Stimulated activated CD8-positive, alpha-beta memory T cell treated with anti-CD3 and anti-CD28 coated beads, Interleukin-4, amount 100 ng/mL, for 1 hour (primary cell): ENCODE measurements at regions not wholly inside any gene's neighbourhood (a gene's known extent, or its start where the extent isn't known, plus 50 kb on each side); places are given as distances from the start of the nearest gene placed in this dataset.
"Not testable (repeated sequence)": the region's sequence is repeated elsewhere in the genome, so short reads cannot be mapped to it uniquely, and the experiment has no call there.

ENCODE experiments used
- DNase-seq, 2 donors: peaks; one replicate each; pipeline ENCODE4 v3.0.0-alpha.2; 2020; ENCODE audit warnings: low read depth in 2 of 2, low spot score in 1 of 2

DNA sequence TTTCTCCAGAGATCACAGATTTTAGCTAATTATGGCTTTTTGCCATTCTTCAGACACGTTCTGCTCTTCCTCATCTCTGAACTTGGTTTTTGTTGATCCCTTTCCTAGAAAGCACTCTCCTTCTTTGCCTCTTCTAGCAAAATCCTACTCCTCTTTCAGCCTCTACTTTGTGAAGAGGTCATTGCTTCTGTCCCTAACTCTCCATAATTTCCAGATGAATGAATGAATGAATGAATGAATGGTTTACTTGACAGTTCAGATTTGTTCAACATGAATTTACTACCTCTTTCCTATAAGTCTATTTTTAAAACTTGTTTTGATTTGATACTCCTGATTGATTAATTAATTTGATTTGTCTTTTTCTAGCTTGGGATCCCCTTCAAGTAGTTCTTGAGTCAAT is 94.0 kb upstream of the IFNGR1 start:
- DNase-seq = no peak

DNA sequence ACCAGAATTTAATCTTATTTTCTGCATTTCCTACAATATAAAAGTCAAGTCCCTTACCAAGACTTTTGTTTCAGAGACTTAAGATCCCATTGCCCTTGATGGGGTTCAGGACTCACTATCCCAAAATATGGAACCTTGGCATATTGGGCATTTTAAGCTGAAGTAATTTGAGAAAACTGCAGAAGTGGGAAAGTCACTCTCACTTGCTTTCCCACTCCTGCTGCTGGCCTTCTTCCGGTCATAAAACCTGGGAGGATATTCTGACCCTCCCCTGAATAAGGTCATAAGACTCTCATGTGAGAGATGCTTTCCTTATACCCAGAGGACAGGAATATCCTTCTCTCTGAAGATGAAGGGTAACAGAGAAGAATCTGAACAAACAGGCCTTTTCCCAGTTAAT is 92.8 kb upstream of the IFNGR1 start:
- DNase-seq = no peak

DNA sequence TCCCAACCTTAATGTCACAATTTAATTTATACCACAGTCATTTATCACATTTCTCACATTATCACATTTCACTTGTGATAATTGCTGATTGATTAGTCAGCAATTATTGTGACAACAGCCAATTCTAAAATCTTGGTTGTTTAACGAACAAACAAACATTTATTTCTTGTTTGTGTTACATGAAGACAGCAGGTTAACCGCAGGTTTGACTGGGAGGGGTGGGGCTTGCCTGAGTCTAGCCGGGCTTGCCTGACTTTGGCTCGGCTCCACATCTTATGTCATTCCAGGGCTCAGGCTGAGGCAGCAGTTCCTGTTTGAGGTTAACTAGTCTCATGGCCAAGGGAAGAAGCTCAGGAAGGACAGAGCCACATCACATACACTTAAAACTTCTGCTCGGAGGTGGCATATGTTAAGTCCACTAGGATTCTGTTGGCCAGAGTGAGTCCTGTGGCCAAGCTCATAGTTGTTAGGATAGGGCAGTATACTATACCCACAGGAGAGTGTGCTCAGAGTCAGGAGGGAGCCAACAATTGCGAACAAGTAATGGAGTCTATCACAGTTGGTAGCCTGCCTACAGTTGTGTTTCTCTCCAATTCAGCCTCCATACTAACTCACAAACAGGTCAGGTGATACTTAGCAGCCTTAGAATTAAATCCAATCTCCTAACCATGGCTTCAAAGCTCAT is 90.0 kb upstream of the IFNGR1 start:
- no peak for DNase-seq

DNA sequence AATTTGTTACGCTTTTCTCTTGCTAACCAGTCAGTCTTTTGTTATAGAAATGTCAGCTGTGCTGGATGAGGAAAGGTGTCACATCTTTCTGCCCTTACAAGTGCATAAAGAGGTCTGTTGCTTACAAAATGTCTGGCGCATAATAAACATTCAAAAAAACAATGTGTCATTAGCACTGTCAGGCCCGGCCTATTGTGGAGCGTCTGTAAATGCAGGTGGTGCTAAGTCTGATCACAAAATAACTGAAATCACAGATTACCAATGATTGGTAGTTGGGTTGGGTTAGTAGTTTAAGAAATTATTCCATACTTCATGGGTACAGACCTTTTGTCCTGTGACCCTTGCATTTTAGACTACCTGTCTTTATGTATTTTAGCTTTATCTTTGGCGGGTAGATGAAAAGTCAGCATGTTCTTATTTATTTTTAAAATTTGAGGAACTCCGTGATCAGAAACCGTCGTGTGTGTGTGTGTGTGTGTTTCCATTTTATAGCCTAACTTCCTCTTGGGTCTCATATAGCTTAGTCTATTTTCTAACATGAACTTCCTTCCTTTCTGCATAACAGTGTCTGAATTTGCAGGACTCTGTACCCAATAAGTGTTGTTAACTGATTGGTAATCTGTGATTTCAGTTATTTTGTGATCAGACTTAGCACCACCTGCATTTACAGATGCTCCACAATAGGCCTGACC is 88.1 kb upstream of the IFNGR1 start:
- no peak for DNase-seq

DNA sequence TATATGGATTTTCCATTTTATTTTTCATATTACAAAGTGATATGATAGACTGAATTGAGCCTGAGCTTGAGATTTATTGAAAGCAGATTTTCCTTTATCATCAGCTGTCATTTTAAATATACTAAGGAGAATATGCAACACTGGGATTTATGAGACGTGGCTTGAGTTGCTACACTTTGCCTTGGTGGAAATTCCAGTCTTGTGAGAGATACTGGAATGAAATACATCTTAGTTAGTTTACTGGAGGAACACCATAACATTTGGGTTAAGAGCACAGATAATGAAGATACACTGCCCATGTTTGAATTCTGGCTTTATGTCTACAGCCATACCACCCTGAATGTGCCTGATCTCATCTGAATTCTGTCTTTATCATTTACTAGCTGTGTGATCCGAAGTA is 86.5 kb upstream of the IFNGR1 start:
- no peak for DNase-seq

DNA sequence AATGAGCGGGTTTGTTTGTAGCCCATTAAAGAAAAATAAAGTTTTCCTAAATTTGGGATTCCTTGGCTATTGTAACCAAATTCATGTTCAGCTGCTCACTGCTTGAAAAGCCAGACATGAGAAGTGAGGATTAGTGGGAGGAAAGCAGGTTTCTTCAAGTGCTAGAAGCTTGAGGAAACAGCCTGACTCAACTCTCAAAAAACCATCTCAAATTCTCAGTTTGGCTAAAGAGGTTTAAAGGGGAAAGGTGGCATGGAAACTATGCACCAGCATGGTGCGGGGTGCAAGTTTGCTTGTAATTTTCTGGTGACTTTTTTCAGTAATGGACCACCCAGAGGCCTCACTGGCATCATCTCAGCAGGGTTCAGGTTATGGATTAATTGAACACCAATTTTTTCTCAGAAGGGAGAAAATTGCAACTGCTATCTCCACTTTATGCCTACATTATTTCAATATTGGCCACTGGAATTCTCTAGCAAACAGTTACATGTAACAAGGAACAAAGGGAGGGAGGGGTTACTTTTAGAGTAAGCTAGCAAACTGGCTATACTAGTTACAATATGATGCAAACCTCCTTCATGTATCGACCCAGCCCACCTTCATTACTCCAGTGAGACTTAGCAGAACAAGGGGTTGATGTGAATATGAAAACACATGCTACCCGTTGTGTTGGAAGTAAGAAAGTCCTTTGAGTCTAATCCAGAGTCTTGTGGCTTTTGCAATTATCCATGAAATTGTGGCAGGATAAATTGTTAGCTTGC is 85.0 kb upstream of the IFNGR1 start:
- DNase-seq = no peak

DNA sequence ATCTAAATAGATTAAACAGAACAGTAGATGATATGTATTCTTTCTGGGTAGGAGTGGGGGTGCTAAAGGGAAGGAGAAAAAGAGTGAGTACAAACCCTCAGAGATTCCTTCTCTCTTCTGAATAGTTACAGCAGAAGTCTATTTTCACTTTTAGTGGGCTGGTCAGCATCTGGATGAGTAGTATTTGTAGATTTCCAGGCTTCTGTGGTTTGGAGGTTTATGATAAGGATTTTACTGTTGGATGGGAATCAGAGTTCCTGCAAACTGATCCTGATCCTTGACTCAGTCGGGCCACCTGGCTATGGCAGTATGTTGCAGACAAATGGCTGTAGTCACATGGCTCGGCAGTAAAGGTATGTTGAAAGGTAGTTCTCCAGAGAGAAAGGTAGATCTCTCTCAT is 84.3 kb upstream of the IFNGR1 start:
- DNase-seq = no peak

DNA sequence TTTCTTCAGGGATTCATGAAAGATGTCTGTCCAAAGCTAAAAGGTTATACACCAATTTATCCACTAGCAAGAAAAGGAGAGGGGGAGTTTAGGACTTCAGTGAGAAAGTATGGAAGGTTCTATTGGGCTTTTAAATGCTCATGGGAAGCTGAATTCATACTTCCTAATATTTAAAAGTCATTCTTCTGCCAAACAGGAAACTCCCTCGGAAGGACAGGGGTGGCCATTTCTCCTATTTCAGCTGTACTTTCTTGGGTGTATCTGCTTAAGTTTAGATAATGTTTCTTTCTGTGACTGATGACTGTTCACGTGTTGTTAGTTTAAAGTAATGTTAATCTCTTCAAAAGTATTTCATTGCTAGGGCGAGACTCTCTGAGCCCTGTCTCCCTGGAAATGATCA is 80.5 kb upstream of the IFNGR1 start:
- DNase-seq = no peak

DNA sequence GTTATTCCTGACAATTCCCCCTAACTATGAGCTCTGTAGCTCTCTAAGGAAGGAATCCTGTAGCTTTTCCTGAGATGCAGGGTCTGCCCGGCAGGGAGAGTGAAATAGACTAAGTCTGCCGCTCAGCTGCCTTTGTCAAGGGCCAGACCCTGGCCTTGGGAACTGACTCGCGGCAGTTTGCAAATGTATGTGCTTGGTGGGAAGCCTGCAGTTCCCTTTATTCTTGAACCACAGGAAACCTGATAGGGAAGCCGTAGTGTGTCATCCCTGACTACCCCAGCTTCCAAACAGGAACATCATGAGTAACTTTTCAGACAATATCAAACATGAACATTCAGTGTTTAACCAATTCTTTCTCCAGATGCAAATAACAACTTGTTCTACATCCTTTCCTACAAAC is 78.7 kb upstream of the IFNGR1 start:
- no peak for DNase-seq

DNA sequence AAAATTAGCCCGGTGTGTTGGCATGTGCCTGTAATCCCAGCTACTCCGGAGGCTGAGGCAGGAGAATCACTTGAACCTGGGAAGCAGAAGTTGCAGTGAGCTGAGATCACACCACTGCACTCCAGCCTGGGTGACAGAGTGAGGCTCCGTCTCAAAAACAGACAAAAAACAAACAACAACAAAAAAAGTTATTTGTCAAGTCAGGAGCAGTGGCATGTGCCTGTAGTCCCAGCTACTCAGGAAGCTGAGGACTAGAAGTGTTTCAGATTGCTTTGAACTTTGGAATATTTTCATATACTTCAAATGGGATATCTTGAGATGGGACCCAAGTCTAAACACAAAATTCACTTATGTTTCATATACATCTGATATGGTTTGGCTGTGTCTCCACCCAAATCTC is 73.1 kb upstream of the IFNGR1 start:
- DNase-seq = not testable (repeated sequence)

DNA sequence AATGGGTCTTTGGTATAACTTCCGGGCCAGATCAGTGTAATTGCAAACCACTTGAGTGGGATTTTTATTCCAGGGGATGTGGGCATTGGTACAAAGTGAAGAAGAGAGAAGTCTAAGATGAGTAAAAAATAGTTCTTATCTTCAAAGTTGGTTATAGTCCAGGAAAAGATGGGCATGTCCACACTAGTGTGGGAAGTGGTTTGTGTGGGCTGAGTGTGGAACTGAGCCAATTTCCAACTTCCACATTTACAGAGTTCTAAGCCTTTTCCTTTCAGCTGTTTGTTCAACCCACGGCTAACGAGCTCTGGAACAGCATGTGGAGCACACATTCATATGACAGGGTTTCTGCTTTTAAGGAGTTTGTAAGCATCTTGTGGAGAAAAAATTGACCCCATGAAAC is 72.3 kb upstream of the IFNGR1 start:
- no peak for DNase-seq

DNA sequence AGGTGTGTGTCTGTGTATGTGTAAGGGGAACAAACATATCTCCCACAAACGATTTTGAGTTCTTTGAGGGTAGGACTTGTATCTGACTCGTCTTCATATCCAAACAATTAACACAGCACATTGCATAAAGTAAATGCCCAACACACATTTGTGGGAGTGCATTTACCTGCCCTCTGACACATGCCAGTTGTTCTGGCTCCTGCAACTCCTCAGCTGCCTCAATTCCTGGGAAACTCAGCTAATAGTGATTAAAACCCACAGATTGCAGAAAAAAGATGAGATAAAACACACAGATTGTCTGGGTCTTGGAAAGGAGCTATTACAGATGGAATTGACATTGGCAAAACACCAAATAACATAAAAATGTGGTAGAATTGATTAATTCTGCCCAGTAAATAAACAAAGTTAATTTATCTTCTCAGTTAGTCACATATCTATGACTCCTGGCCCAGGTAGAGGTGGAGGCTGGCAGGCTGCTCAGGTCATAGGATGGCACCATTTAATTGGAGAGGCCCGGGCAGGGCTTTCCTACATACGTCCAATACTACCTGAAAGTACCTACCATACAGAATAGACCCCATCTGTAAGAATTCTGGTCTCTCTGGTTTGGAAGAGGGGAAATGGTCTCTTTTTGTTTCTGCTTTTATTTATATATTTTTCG is 71.5 kb upstream of the IFNGR1 start:
- DNase-seq = no peak

DNA sequence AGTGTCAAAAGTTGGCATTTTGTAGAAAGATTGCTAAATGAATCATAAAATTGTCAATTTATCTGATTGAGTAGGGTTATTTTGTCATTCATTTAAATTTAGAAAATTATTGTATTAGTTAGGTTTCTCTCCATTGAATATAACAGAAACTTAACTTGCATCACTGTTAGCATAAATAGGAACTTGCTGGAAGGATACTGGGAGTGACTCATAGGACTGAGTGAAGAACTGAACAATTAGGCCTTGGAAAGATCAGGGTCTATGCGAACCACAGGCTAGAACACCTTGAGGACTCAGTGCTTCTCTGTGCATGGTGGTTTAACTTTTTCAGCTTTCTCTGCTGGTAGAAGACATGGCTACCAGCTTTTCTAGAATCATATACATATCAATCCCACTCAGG is 67.7 kb upstream of the IFNGR1 start:
- no peak for DNase-seq

DNA sequence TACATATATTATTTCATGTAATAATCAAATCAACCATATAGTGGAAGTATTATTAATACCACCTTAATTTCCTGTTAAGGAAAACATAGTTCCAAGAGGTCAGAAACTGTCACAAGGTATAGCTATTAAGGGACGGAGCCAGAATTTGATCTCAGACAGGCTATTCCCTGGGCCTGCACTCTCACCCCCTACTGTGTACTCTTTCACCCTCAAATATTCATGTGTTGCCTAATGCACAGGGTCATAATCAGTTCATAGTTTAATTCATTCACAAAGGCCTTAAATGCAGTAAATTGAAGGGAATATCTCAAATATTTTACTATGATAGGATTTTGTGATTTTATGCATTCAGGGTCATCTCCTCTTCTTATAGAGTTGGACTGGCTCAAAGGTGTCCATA is 67.2 kb upstream of the IFNGR1 start:
- DNase-seq = no peak

DNA sequence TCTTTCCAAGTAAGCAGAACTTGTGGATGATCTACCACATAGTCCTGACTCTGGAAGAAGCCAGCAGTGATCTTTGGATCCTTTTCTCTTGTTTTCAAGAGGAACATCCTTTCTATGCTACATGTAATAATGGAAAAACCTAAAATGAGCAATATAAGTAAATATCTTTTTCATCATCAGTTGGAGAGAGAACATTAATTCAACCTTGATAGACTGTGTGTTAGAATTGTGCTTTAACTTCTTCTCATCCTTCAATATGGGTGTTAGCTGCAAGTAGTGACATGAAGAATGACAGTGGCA is 65.6 kb upstream of the IFNGR1 start:
- no peak for DNase-seq

DNA sequence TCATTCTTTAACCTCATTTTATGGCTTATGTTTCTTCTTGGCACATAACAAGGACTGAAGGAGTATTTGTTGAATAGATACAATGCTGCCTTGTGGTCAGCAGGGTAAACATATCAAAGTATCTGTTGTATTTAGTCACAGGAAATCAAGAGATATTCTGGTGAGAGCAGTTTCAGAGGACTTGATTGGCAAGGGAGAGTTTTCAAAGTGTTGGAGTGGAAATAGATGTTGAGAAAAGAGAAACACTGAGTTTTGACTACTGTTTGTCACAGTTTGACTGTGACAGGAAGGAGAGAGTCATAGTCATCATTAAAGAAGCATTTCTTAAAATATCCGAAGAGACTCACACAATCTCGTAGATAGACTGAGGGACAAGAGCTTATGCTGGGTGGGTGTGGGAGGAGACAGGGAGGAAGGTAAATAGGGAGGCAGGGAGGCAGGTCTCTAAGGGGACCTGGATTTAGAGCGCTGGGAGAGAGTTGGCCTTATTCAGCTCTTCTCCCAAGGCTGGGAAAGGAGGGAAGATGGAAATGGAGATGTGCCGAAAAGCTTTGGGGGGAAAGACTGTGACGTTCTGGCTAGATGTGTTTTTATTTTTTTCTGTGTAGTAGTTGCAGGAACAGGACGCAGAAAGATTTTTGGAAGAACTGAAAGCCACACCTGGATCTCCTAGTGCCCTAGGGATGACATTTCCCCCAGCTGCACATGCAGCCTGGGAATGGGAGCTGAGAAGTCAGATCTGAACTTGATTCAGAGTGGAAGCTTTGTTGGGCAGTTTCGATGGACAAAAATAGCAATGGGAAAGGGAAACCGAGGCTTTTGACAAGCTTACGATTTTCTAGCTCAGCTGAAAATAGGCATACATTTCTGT is 65.0 kb upstream of the IFNGR1 start:
- DNase-seq = no peak

DNA sequence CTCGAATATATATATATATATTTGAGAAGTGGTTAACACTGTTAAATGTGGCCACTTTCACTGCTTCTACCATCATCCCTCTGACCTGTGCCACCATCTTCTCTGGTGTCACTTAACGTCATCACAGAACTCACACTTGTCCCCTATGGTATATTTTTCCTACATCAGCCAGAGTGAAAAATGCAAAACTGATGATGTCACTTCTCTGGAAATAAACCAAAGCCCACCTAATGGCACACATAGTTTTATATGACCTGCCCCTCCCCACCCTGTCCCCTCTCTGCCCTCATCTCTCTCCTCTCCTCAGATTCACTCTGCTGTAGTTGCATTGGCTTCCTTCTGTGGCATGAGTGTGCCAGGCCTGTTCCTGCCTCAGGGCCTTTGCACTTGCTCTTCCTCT is 63.9 kb upstream of the IFNGR1 start:
- DNase-seq = no peak

DNA sequence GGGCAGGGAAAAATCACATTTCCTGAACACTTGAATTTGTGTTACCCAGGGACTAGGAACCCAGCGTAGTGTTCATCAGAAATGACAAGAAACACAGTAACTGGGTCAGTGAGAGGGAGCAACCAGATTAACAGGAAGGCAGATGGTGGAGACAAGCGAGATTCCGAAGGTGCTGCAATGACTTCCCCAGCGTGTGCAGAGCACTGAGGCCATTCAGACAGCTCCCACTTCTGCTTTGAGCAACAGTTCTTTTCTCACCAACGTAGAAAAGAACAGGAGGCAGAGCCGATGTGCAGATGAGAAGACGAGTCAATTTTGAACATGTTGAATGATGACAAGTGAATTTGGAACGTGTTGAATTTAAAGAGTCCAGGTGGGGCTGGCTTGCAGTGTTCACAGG is 63.1 kb upstream of the IFNGR1 start:
- DNase-seq = no peak

DNA sequence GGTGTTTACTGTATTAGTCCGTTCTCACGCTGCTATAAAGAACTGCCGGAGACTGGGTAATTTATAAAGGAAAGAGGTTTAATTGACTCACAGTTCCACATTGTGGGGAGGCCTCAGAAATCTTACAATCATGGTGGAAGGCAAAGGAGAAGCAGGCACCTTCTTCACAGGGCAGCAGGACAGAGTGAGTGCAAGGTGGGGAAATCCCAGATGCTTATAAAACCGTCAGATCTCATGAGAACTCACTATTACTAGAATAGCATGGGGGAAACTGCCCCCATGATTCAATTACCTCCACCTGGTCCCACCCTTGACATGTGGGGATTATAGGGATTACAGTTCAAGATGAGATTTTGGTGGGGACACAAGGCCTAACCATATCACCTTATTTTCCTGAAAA is 60.1 kb upstream of the IFNGR1 start:
- DNase-seq = not testable (repeated sequence)

DNA sequence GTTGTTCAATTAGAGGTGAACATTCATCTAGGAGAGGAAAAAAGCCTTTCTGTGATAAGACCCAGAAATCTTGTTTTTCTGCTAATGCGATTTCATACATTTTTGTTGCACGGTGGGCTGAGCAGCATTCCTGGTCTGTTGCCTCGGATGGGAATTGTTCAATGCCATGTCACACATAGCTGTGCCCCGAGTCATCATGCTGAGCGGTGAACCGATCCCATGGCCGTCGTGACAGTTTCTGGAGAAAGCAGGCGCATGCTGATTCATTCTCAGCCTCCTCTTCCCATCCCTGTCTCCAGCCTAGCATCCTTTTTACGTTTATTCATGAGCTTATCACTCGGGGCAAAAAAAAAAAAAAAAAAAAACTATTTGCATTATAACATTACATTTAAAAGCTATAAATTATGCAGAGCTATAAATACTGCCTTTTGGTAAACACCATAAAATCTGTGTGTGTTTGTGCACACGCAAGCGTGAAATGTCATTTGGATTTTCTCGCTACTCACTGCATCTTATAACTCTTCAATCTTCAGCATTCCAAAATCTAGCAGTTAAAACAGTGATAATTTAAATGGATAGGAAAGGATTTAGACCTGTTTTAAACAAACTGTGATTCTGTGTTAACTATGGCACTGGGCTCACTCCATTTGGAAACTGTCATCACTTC is 58.9 kb upstream of the IFNGR1 start:
- no peak for DNase-seq

DNA sequence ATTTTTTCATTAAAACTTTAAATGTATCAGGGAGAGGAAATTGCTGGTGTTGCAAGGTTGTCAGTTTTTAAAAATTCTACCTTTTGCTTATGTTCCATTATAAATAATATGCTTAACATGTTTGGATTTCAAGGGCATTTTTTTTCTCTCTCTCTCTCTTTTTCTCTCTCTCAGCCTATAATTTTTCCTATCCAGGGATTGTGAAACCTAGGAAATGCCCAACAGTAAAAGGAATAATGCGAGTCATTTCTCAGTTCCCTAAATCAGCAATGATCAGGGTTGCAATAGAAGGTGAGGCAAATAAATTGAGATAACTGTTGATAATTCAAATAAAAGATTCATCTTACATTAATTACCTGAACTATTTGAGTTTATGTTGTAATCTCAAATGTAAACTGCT is 53.2 kb upstream of the IFNGR1 start:
- DNase-seq = no peak
